ENCODE measurements at regions not wholly inside any gene's neighbourhood (a gene's known extent, or its start where the extent isn't known, plus 50 kb on each side); places are given as distances from the start of the nearest gene placed in this dataset.

DNA sequence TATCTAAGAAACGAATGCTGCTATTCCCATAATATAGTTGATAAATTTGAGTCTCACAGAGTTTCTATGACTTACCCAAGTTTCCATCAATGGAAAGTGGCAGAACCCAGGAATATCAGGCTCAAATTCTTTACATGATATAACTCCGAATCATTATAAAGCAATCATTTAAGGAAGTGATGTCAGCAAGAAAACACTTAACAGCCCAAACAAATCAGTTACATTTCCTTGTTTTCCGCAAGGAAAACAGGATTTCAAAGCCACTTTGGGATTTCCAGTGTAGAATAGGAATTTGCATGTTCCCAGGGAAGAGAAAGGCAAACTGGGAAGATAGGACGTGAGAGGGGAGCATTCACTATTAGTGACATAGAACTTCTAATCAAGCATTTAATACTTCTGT is 311.4 kb upstream of the GOT2 start:
- TF ChIP-seq ZNF561 (CRISPR knock-in tag; conservative IDR thresholded peaks at IDR 0.05) (no peak), NR3C1 (CRISPR knock-in tag; IDR thresholded peaks at IDR 0.05) (no peak)
- TF ChIP-seq, protein P1, sequence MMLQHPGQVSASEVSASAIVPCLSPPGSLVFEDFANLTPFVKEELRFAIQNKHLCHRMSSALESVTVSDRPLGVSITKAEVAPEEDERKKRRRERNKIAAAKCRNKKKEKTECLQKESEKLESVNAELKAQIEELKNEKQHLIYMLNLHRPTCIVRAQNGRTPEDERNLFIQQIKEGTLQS (IDR thresholded peaks at IDR 0.05), result no peak
- TF ChIP-seq, protein P1 (CRISPR knock-in tag; conservative IDR thresholded peaks at IDR 0.05), result no peak
